ENCODE measurements at regions not wholly inside any gene's neighbourhood (a gene's known extent, or its start where the extent isn't known, plus 50 kb on each side); places are given as distances from the start of the nearest gene placed in this dataset.

DNA sequence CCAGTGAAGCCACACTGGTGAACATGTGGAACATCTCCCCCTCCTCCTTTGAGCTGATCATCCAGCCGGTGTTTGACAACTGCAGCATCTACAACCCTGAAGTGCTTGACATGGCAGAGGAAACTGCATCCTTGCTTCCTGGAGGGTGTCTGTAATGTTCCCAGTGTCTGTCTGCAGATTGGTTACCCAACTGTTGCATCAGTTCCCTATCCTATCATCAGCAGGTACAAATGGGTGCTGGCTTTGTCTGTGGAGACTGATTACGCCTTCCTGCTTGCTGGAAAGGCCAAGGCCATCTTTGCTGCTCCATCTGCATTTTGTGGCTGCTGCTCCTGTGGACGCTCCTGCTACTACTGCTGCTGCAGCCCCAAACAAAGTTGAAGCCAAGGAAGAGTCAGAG lies 83.5 kb downstream of the SKA1 start:
- TF ChIP-seq, protein P1, sequence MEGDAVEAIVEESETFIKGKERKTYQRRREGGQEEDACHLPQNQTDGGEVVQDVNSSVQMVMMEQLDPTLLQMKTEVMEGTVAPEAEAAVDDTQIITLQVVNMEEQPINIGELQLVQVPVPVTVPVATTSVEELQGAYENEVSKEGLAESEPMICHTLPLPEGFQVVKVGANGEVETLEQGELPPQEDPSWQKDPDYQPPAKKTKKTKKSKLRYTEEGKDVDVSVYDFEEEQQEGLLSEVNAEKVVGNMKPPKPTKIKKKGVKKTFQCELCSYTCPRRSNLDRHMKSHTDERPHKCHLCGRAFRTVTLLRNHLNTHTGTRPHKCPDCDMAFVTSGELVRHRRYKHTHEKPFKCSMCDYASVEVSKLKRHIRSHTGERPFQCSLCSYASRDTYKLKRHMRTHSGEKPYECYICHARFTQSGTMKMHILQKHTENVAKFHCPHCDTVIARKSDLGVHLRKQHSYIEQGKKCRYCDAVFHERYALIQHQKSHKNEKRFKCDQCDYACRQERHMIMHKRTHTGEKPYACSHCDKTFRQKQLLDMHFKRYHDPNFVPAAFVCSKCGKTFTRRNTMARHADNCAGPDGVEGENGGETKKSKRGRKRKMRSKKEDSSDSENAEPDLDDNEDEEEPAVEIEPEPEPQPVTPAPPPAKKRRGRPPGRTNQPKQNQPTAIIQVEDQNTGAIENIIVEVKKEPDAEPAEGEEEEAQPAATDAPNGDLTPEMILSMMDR (IDR thresholded peaks at IDR 0.05; ENCODE audit: partially characterized antibody, unreplicated experiment) = no peak
- Mint-ChIP-seq H3K4me3 (ENCODE audit: unreplicated experiment) (no peak overlapping the region), H3K9me3 (ENCODE audit: unreplicated experiment) (peaks cover 2% of the 10 kb centered on the region), H3K27ac (ENCODE audit: unreplicated experiment) (no peak overlapping the region), H3K4me1 (ENCODE audit: low read depth, unreplicated experiment) (peaks cover 6% of the 10 kb centered on the region), H3K27me3 (ENCODE audit: unreplicated experiment) (no peaks in the 10 kb centered on the region), H3K36me3 (ENCODE audit: unreplicated experiment) (peaks cover 4% of the 10 kb centered on the region)
- no peak for DNase-seq

DNA sequence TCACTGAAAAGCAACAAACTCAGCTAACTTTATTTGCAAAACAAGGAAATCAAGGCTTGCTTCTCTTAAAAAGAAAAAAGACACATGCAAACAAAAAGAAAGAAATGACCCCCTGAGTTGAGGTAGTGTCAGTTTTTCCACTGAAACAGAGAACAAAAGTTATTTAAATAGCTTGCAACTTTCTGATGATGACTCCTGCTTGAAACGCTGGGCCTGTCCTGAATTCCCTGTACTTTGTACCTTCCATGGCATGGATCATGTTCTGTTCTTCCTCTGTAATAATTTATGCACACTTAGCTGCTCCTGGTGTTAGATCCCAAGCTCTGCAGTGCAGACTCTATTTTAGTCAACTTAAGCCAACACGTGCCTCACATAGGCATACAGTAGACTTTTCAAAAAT lies 84.0 kb downstream of the SKA1 start:
- Mint-ChIP-seq H3K4me3 (ENCODE audit: unreplicated experiment) (no peak overlapping the region), H3K27ac (ENCODE audit: unreplicated experiment) (no peak overlapping the region), H3K27me3 (ENCODE audit: unreplicated experiment) (no peaks in the 10 kb centered on the region), H3K9me3 (ENCODE audit: unreplicated experiment) (peaks cover 2% of the 10 kb centered on the region), H3K36me3 (ENCODE audit: unreplicated experiment) (peaks cover 4% of the 10 kb centered on the region), H3K4me1 (ENCODE audit: low read depth, unreplicated experiment) (peaks cover 6% of the 10 kb centered on the region)
- DNase-seq = no peak
- TF ChIP-seq, protein P1 (IDR thresholded peaks at IDR 0.05; ENCODE audit: partially characterized antibody, unreplicated experiment) = no peak

DNA sequence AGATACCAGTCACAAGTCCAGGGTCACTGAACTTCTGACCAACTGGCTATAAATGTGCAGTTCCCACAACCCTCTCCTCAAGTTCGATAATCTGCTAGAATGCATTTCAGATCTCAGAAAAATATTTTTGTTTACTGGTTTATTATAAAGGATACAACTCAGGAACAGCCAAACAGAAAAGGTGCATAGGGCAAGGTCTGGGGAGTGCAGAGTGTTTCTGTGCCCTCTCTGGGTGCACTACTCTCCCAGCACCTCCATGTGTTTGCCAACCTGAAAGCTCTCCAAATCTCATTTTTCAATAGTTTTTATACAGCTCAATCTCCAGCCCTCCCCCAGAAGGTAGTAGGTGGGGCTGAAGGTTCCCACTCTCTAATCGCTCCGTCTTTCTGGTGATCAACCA lies 85.2 kb downstream of the SKA1 start:
- DNase-seq = no peak
- peaks cover 2% of the 10 kb centered on the region for H3K9me3 Mint-ChIP-seq (ENCODE audit: unreplicated experiment)
- no peaks in the 10 kb centered on the region for H3K27me3 Mint-ChIP-seq (ENCODE audit: unreplicated experiment)
- H3K4me1 Mint-ChIP-seq (ENCODE audit: low read depth, unreplicated experiment) = peaks cover 6% of the 10 kb centered on the region
- peaks cover 4% of the 10 kb centered on the region for H3K36me3 Mint-ChIP-seq (ENCODE audit: unreplicated experiment)
- H3K27ac Mint-ChIP-seq (ENCODE audit: unreplicated experiment) = no peak overlapping the region
- no peak overlapping the region for H3K4me3 Mint-ChIP-seq (ENCODE audit: unreplicated experiment)
- TF ChIP-seq, protein P1 (IDR thresholded peaks at IDR 0.05; ENCODE audit: partially characterized antibody, unreplicated experiment) = no peak

DNA sequence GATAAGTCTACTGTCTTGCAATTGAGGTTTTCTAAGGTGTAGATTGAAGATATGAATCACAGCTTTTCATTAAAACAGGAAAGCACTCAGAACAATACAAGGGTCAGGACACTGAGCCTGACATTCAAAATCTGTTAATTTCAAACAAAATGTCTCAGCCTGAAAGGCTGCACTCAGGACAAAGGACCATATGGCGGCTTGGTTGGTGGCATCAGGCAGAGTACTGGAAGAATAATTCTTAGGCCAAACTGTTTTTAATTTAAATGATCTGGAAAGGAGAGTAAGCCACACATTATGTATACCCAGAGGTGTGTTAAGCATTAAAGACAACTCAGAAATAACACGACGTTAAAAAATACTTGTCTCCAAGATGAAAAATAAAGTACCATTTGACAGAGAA lies 85.9 kb downstream of the SKA1 start:
- Mint-ChIP-seq H3K27me3 (ENCODE audit: unreplicated experiment) (no peaks in the 10 kb centered on the region), H3K4me3 (ENCODE audit: unreplicated experiment) (no peak overlapping the region), H3K9me3 (ENCODE audit: unreplicated experiment) (peaks cover 2% of the 10 kb centered on the region), H3K4me1 (ENCODE audit: low read depth, unreplicated experiment) (peaks cover 6% of the 10 kb centered on the region), H3K36me3 (ENCODE audit: unreplicated experiment) (peaks cover 4% of the 10 kb centered on the region), H3K27ac (ENCODE audit: unreplicated experiment) (peak overlapping the region; percentile 5)
- no peak for DNase-seq
- TF ChIP-seq, protein P1 (IDR thresholded peaks at IDR 0.05; ENCODE audit: partially characterized antibody, unreplicated experiment) = no peak

DNA sequence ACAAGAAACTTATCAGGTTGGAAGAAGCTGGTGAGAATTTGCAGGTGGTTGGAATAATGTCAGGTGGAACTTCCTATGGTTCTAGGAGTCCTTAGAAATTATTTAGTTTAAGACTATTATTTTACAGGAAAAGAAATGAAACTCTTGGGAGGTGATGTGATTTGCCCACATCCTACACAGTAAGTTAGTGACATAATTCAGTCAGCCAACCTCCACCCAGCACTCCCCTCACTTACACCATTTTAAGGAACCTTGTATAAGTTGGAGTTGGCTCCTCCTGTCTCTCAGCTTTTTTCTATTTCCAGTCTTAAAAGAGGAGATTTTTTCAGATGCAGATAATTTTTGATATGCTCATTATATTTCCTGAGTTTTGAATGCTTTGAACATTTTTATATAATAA lies 86.4 kb downstream of the SKA1 start:
- H3K4me1 Mint-ChIP-seq (ENCODE audit: low read depth, unreplicated experiment) = peaks cover 6% of the 10 kb centered on the region
- TF ChIP-seq, protein P1 (IDR thresholded peaks at IDR 0.05; ENCODE audit: partially characterized antibody, unreplicated experiment) = no peak
- no peak overlapping the region for H3K4me3 Mint-ChIP-seq (ENCODE audit: unreplicated experiment)
- no peaks in the 10 kb centered on the region for H3K27me3 Mint-ChIP-seq (ENCODE audit: unreplicated experiment)
- peaks cover 4% of the 10 kb centered on the region for H3K36me3 Mint-ChIP-seq (ENCODE audit: unreplicated experiment)
- no peak for DNase-seq
- H3K27ac Mint-ChIP-seq (ENCODE audit: unreplicated experiment) = no peak overlapping the region
- peaks cover 2% of the 10 kb centered on the region for H3K9me3 Mint-ChIP-seq (ENCODE audit: unreplicated experiment)

All from glutamatergic neuron (in vitro differentiated cells).